Right renal pelvis (tissue), 4 donors: ENCODE measurements at regions not wholly inside any gene's neighbourhood (a gene's known extent, or its start where the extent isn't known, plus 50 kb on each side); places are given as distances from the start of the nearest gene placed in this dataset.

Experiments used
- DNase-seq, 4 donors: peaks; one replicate each; pipeline ENCODE4 v3.0.0-alpha.2; 2013; ENCODE audit warnings: low read depth in 4 of 4, low spot score in 3 of 4, missing footprints in 1 of 4

- no peak for DNase-seq
Measured at GRCh38 chr1:216788671-216789070, 65.4 kb upstream of the ESRRG start.

GRCh38 chr1:216785737-216786136, 62.5 kb upstream of the ESRRG start:
- no peak for DNase-seq

- no peak for DNase-seq
Measured at GRCh38 chr1:216785221-216785620, 62.0 kb upstream of the ESRRG start.

- DNase-seq, result no peak
Measured at GRCh38 chr1:216779686-216780085, 56.5 kb upstream of the ESRRG start.

GRCh38 chr1:216778737-216779136, 55.5 kb upstream of the ESRRG start:
- no peak for DNase-seq

GRCh38 chr1:216777148-216777547, 53.9 kb upstream of the ESRRG start:
- no peak for DNase-seq
